AG10803 (cell line): ENCODE measurements at regions not wholly inside any gene's neighbourhood (a gene's known extent, or its start where the extent isn't known, plus 50 kb on each side); places are given as distances from the start of the nearest gene placed in this dataset.
"Not testable (repeated sequence)": the region's sequence is repeated elsewhere in the genome, so short reads cannot be mapped to it uniquely, and the experiment has no call there.

Experiments used
- DNase-seq: peaks from one replicate; pipeline ENCODE4 v3.0.0; 2010; ENCODE audit warnings: low read depth
- H3K4me3 ChIP-seq: 2 replicates; pipeline ENCODE4 v1.5.1; 2011; ENCODE audit warnings: mild to moderate bottlenecking, low read length, control low read depth
- CTCF ChIP-seq: conservative IDR thresholded peaks from 2 replicates; pipeline ENCODE4 v1.5.1; 2011; ENCODE audit warnings: mild to moderate bottlenecking, low read length, control low read depth, inconsistent platforms

GRCh38 chr6:102918161-102918560 lies 1524.7 kb downstream of the GRIK2 start:
- no peak for TF ChIP-seq CTCF
- DNase-seq, result no peak
- H3K4me3 ChIP-seq, result no peak overlapping the region

- DNase-seq, result no peak
- no peak overlapping the region for H3K4me3 ChIP-seq
- TF ChIP-seq CTCF, result no peak
Observed at GRCh38 chr6:102911571-102911970, 1518.1 kb downstream of the GRIK2 start.

GRCh38 chr6:102910701-102911139 lies 1517.2 kb downstream of the GRIK2 start:
- DNase-seq, result not testable (repeated sequence)

GRCh38 chr6:102907181-102907580 lies 1513.7 kb downstream of the GRIK2 start:
- TF ChIP-seq CTCF, result no peak
- H3K4me3 ChIP-seq, result no peak overlapping the region
- no peak for DNase-seq

More at GRCh38 chr6:102910701-102911139, 1517.2 kb downstream of the GRIK2 start:
- H3K4me3 ChIP-seq, result not testable (repeated sequence)

- no peak overlapping the region for H3K4me3 ChIP-seq
- DNase-seq, result no peak
- no peak for TF ChIP-seq CTCF
Observed at GRCh38 chr6:102902471-102902870, 1509.0 kb downstream of the GRIK2 start.

- H3K4me3 ChIP-seq, result no peak overlapping the region
- no peak for TF ChIP-seq CTCF
- no peak for DNase-seq
Observed at GRCh38 chr6:102895683-102896082, 1502.2 kb downstream of the GRIK2 start.

GRCh38 chr6:102885165-102885564 lies 1491.7 kb downstream of the GRIK2 start:
- DNase-seq, result no peak
- no peak overlapping the region for H3K4me3 ChIP-seq
- TF ChIP-seq CTCF, result no peak
